T-cell (primary cell): ENCODE measurements at regions not wholly inside any gene's neighbourhood (a gene's known extent, or its start where the extent isn't known, plus 50 kb on each side); places are given as distances from the start of the nearest gene placed in this dataset.

Experiments
- ATAC-seq, 4 experiments: fragments of 200-7000 bp in 3 of 4; fragments of 150-1000 bp in 1 of 4; cut with Tn5 transposase; replicated peaks in 1 of 4; 1 replicate in 3 of 4; 2 replicates in 1 of 4; pipeline ENCODE4 v1.10.0; 2021; ENCODE audit warnings: moderate library complexity in 3 of 4, mild to moderate bottlenecking in 2 of 4, moderate number of reproducible peaks in 1 of 4
- CTCF ChIA-PET, 2 donors: fragments of 300-600 bp; sonication (Branson Sonifier 250); formaldehyde crosslinking; loops; one replicate each; lab custom pipeline; 2022; ENCODE audit warnings: antibody characterized with exemption in 2 of 2; lab: Charles Lee
- POLR2A ChIA-PET, 2 donors: fragments of 300-600 bp; sonication (Branson Sonifier 250); formaldehyde crosslinking; loops; one replicate each; lab custom pipeline; 2022; ENCODE audit warnings: antibody characterized with exemption in 2 of 2; lab: Charles Lee
- DNase-seq, 35 experiments: peaks; one replicate each; pipeline versions ENCODE4 v3.0.0 to v3.0.0-alpha.2; 2013 to 2023
- H3K27ac ChIP-seq: one replicate; pipeline ENCODE4 v1.5.1; 2013; ENCODE audit warnings: low read length
- H3K27me3 ChIP-seq, 2 experiments: replicated peaks in 1 of 2; 1 replicate in 1 of 2; 2 replicates in 1 of 2; pipeline versions ENCODE4 v1.6.1 to v1.7.0; 2013; ENCODE audit warnings: low read length in 1 of 2, mixed read lengths in 1 of 2; ENCODE audit not compliant: control insufficient read depth in 2 of 2, insufficient read depth in 2 of 2; ENCODE audit errors: extremely low read depth in 1 of 2
- H3K36me3 ChIP-seq, 2 donors: 1 replicate in 1 of 2; 2 replicates in 1 of 2; pipeline versions ENCODE4 v1.6.1 to v1.7.0; 2013; ENCODE audit warnings: low read length in 1 of 2; ENCODE audit not compliant: control insufficient read depth in 2 of 2, insufficient read depth in 1 of 2; ENCODE audit errors: extremely low read depth in 1 of 2
- H3K4me1 ChIP-seq, 2 experiments: 1 replicate in 1 of 2; 2 replicates in 1 of 2; pipeline versions ENCODE4 v1.6.1 to v1.7.0; 2013; ENCODE audit warnings: low read length in 2 of 2, mixed read lengths in 1 of 2; ENCODE audit not compliant: insufficient read depth in 2 of 2, control insufficient read depth in 1 of 2; ENCODE audit errors: extremely low read depth in 1 of 2
- H3K4me3 ChIP-seq, 2 donors: 1 replicate in 1 of 2; 2 replicates in 1 of 2; pipeline versions ENCODE4 v1.5.1 to v1.7.0; 2013; ENCODE audit warnings: mild to moderate bottlenecking in 2 of 2, low read length in 1 of 2, moderate library complexity in 1 of 2; ENCODE audit not compliant: control insufficient read depth in 1 of 2; ENCODE audit errors: extremely low read depth in 1 of 2
- H3K9me3 ChIP-seq: 2 replicates; pipeline ENCODE4 v1.7.0; 2013
- H3K27ac Mint-ChIP-seq, 2 donors: one replicate each; pipeline ENCODE4 v1.8.0; 2020 to 2021; ENCODE audit warnings: mild to moderate bottlenecking in 2 of 2, mixed read lengths in 2 of 2
- H3K27me3 Mint-ChIP-seq, 2 donors: one replicate each; pipeline ENCODE4 v1.8.0; 2021 to 2022; ENCODE audit warnings: mixed read lengths in 2 of 2
- H3K36me3 Mint-ChIP-seq: one replicate; pipeline ENCODE4 v1.8.0; 2021; ENCODE audit warnings: mixed read lengths
- H3K4me1 Mint-ChIP-seq, 3 donors: one replicate each; pipeline ENCODE4 v1.8.0; 2020 to 2022; ENCODE audit warnings: mixed read lengths in 3 of 3, mild to moderate bottlenecking in 1 of 3
- H3K4me3 Mint-ChIP-seq, 3 donors: one replicate each; pipeline ENCODE4 v1.8.0; 2020 to 2022; ENCODE audit warnings: mild to moderate bottlenecking in 3 of 3, mixed read lengths in 3 of 3, moderate library complexity in 3 of 3
- H3K9me3 Mint-ChIP-seq, 3 donors: one replicate each; pipeline ENCODE4 v1.8.0; 2020 to 2022; ENCODE audit warnings: mixed read lengths in 3 of 3
- WGBS: methylation state at CpG from one replicate; pipeline ENCODE4 v1.1.5; 2013; ENCODE audit warnings: missing lambda C conversion rate; ENCODE audit not compliant: insufficient coverage; 5-methylcytosine and 5-hydroxymethylcytosine counted together

DNA sequence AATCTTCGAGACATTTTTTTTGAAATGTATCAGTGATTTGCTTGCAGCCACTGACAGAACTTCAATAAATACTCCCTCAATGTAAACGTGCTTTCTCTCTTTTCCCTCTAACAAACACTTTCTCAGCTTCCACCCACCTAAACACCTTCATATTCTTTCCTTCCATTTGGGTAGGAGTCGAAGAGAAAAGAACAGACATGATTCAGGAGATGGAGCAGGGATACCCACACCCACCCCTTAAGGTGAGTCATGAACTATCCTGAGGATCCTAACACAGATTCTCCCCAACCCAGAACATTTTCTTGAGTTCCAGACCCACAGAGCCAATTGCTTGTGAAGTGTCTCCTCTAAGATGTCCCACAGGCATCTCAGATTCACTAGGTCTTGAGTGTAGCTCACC lies 488.8 kb downstream of the CDK5RAP2 start:
- H3K4me3 Mint-ChIP-seq: no peak overlapping the region
- no peaks in the 10 kb centered on the region for H3K4me1 ChIP-seq
- no peaks in the 10 kb centered on the region for H3K27me3 ChIP-seq
- ChIA-PET CTCF (no interaction called here), POLR2A (no interaction called here)
- no peak overlapping the region for H3K27ac Mint-ChIP-seq
- no peaks in the 10 kb centered on the region for H3K36me3 ChIP-seq
- peaks cover 3 to 4% of the 10 kb centered on the region in 2 donors for H3K27me3 Mint-ChIP-seq
- WGBS: 63% methylated on average over 1 of the region's 3 CpGs
- peaks cover 9 to 14% (median 9%) of the 10 kb centered on the region in 3 donors for H3K9me3 Mint-ChIP-seq
- no peak overlapping the region for H3K27ac ChIP-seq
- no peaks in the 10 kb centered on the region for H3K9me3 ChIP-seq
- no peaks in the 10 kb centered on the region for H3K4me1 Mint-ChIP-seq
- no peaks in the 10 kb centered on the region for H3K36me3 Mint-ChIP-seq
- ATAC-seq (no peak), DNase-seq (no peak)
- no peak overlapping the region for H3K4me3 ChIP-seq

DNA sequence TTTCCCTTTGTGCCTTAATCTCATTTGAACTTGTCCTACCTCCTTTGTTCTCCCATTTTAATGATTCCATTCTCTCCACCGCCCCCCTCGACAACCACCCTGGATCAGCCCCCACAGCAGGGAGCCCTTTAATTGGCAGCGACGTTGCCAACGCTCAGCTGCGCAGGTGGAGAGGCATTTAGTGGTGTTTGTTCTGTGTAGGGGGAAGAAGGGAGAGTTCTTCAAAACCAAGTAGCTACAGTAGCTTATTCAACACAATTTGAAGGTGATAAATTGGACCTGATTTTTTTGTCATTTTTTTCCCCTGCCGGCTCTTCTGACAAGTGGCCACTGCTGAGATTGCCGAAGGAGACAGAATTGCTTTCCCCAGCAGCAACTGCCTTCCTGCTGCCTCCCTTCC lies 499.1 kb downstream of the CDK5RAP2 start:
- Histone ChIP-seq H3K27me3 (peaks cover 0 to 4% of the 10 kb centered on the region in 2 experiments), H3K9me3 (peaks cover 2% of the 10 kb centered on the region), H3K4me1 (no peaks in the 10 kb centered on the region), H3K36me3 (no peaks in the 10 kb centered on the region), H3K27ac (no peak overlapping the region), H3K4me3 (no peak overlapping the region)
- CTCF ChIA-PET: no interaction called here
- WGBS: 75% methylated on average over 2 of the region's 8 CpGs
- Mint-ChIP-seq H3K36me3 (no peaks in the 10 kb centered on the region), H3K27ac (no peak overlapping the region), H3K27me3 (peaks cover 2 to 30% of the 10 kb centered on the region in 2 donors), H3K4me1 (no peaks in the 10 kb centered on the region), H3K4me3 (no peak overlapping the region), H3K9me3 (peaks cover 18 to 41% (median 19%) of the 10 kb centered on the region in 3 donors)
- no peak for ATAC-seq
- POLR2A ChIA-PET: no interaction called here
- DNase-seq: no peak

GRCh38 chr9:120078112-120078511 lies 501.9 kb downstream of the CDK5RAP2 start:
- no peaks in the 10 kb centered on the region for H3K4me1 Mint-ChIP-seq
- ChIA-PET POLR2A (no interaction called here), CTCF (no interaction called here)
- ATAC-seq (no peak), DNase-seq (no peak)
- no peak overlapping the region for H3K27ac Mint-ChIP-seq
- Histone ChIP-seq H3K4me3 (no peak overlapping the region), H3K27me3 (peaks cover 0 to 6% of the 10 kb centered on the region in 2 experiments), H3K9me3 (no peaks in the 10 kb centered on the region), H3K36me3 (no peaks in the 10 kb centered on the region), H3K4me1 (no peaks in the 10 kb centered on the region), H3K27ac (no peak overlapping the region)
- no CpG with 5 or more reads among the region's 2 CpGs for WGBS
- peaks cover 0 to 38% (median 4%) of the 10 kb centered on the region in 3 donors for H3K9me3 Mint-ChIP-seq
- H3K27me3 Mint-ChIP-seq: peaks cover 6 to 34% of the 10 kb centered on the region in 2 donors
- no peaks in the 10 kb centered on the region for H3K36me3 Mint-ChIP-seq
- no peak overlapping the region for H3K4me3 Mint-ChIP-seq

DNA sequence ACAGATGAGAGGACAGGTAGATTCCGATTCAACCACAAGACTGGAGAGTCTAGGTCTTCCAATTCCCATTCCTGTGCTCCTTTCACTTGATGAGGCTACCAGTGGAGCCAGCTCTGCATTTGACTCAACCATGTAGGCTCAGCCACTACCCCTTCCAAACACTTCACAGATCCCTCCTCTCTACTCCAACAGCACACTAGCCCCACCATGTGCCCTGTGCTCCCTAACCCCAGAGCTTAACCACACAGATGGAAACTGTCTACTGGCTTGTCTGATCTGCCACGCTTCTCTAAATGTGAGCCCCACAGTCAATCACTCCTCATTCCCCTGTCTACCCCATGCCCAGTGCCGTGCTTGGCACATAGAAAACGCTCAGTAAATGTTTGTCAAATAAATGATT lies 508.2 kb downstream of the CDK5RAP2 start:
- ATAC-seq: no peak
- no peak for DNase-seq
- H3K4me1 Mint-ChIP-seq: no peaks in the 10 kb centered on the region
- Histone ChIP-seq H3K27me3 (peaks cover 0 to 3% of the 10 kb centered on the region in 2 experiments), H3K4me1 (no peaks in the 10 kb centered on the region), H3K36me3 (no peaks in the 10 kb centered on the region), H3K27ac (no peak overlapping the region), H3K9me3 (no peaks in the 10 kb centered on the region), H3K4me3 (no peak overlapping the region)
- 94% methylated on average over 2 of the region's 4 CpGs for WGBS
- ChIA-PET POLR2A (no interaction called here), CTCF (no interaction called here)
- peaks cover 3 to 9% of the 10 kb centered on the region in 2 donors for H3K27me3 Mint-ChIP-seq
- H3K27ac Mint-ChIP-seq: no peak overlapping the region
- no peaks in the 10 kb centered on the region for H3K36me3 Mint-ChIP-seq
- peaks cover 0 to 14% (median 0%) of the 10 kb centered on the region in 3 donors for H3K9me3 Mint-ChIP-seq
- no peak overlapping the region for H3K4me3 Mint-ChIP-seq

GRCh38 chr9:120066315-120066714 lies 513.7 kb downstream of the CDK5RAP2 start:
- ATAC-seq (no peak), DNase-seq (no peak)
- Histone ChIP-seq H3K36me3 (no peaks in the 10 kb centered on the region), H3K4me1 (no peaks in the 10 kb centered on the region), H3K4me3 (no peak overlapping the region), H3K27ac (no peak overlapping the region), H3K9me3 (no peaks in the 10 kb centered on the region), H3K27me3 (no peaks in the 10 kb centered on the region)
- CTCF ChIA-PET: no interaction called here
- Mint-ChIP-seq H3K27ac (no peak overlapping the region), H3K27me3 (no peaks in the 10 kb centered on the region), H3K4me1 (no peaks in the 10 kb centered on the region), H3K36me3 (no peaks in the 10 kb centered on the region), H3K9me3 (peaks cover 0 to 7% (median 0%) of the 10 kb centered on the region in 3 donors), H3K4me3 (no peak overlapping the region)
- POLR2A ChIA-PET: no interaction called here
- WGBS: no CpG with 5 or more reads among the region's 3 CpGs

- Mint-ChIP-seq H3K36me3 (no peaks in the 10 kb centered on the region), H3K27ac (no peak overlapping the region), H3K9me3 (peaks cover 0 to 7% (median 0%) of the 10 kb centered on the region in 3 donors), H3K4me1 (no peaks in the 10 kb centered on the region), H3K27me3 (no peaks in the 10 kb centered on the region), H3K4me3 (no peak overlapping the region)
- no CpG with 5 or more reads among the region's 4 CpGs for WGBS
- ATAC-seq (no peak), DNase-seq (no peak)
- Histone ChIP-seq H3K4me3 (no peak overlapping the region), H3K4me1 (no peaks in the 10 kb centered on the region), H3K36me3 (no peaks in the 10 kb centered on the region), H3K27me3 (no peaks in the 10 kb centered on the region), H3K9me3 (no peaks in the 10 kb centered on the region), H3K27ac (no peak overlapping the region)
- CTCF ChIA-PET: no interaction called here
- POLR2A ChIA-PET: no interaction called here
Measured at GRCh38 chr9:120065151-120065550, 514.8 kb downstream of the CDK5RAP2 start.

DNA sequence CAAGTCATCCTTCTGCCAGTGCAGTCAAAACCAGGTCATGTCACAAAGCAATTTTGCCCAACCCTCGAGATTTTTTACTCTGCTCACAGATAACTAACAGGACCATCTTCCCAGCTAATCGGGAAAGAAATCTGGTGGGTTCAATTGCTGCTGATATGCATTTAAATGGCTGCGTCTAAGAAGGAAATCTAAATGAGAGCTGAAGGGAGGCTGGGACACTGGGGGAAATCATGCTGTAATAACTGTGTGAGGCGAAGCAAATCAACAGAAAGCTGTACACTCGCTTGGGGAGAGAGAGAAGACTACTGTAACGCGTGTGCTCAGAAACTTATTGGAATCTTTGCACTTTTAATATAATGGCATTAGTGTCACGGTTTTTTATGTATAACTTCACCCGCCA lies 535.0 kb downstream of the CDK5RAP2 start:
- Mint-ChIP-seq H3K4me1 (no peaks in the 10 kb centered on the region), H3K4me3 (no peak overlapping the region), H3K9me3 (peaks cover 0 to 5% (median 0%) of the 10 kb centered on the region in 3 donors), H3K36me3 (no peaks in the 10 kb centered on the region), H3K27ac (no peak overlapping the region), H3K27me3 (no peaks in the 10 kb centered on the region)
- peaks cover 0 to 4% of the 10 kb centered on the region in 2 experiments for H3K27me3 ChIP-seq
- ATAC-seq (no peak), DNase-seq (no peak)
- no peaks in the 10 kb centered on the region for H3K36me3 ChIP-seq
- POLR2A ChIA-PET: no interaction called here
- CTCF ChIA-PET: no interaction called here
- H3K27ac ChIP-seq: no peak overlapping the region
- no peaks in the 10 kb centered on the region for H3K9me3 ChIP-seq
- WGBS: 75% methylated on average over 5 of the region's 9 CpGs
- no peaks in the 10 kb centered on the region for H3K4me1 ChIP-seq
- no peak overlapping the region for H3K4me3 ChIP-seq
